Large intestine (tissue), 3 donors: ENCODE measurements at regions not wholly inside any gene's neighbourhood (a gene's known extent, or its start where the extent isn't known, plus 50 kb on each side); places are given as distances from the start of the nearest gene placed in this dataset.

Experiments
- DNase-seq, 2 donors: peaks; one replicate each; pipeline versions ENCODE4 v3.0.0 to v3.0.0-alpha.2; 2013
- H3K27ac ChIP-seq: one replicate; pipeline ENCODE4 v1.5.1; 2013; ENCODE audit warnings: low read length
- H3K27me3 ChIP-seq: 2 replicates; pipeline ENCODE4 v1.6.1; 2013; ENCODE audit warnings: low read length; ENCODE audit not compliant: control insufficient read depth, insufficient read depth
- H3K36me3 ChIP-seq: 2 replicates; pipeline ENCODE4 v1.6.1; 2013; ENCODE audit warnings: low read length; ENCODE audit not compliant: control insufficient read depth, insufficient read depth
- H3K4me1 ChIP-seq: one replicate; pipeline ENCODE4 v1.6.1; 2013; ENCODE audit warnings: low read length; ENCODE audit not compliant: control insufficient read depth, insufficient read depth
- H3K4me3 ChIP-seq: one replicate; pipeline ENCODE4 v1.5.1; 2013; ENCODE audit warnings: low read length
- H3K9me3 ChIP-seq: one replicate; pipeline ENCODE4 v1.6.1; 2013; ENCODE audit warnings: mild to moderate bottlenecking, low read depth, low read length, moderate library complexity; ENCODE audit not compliant: control insufficient read depth
- WGBS: methylation state at CpG from one replicate; pipeline ENCODE4 v1.1.5; 2013; ENCODE audit warnings: low lambda C conversion rate; ENCODE audit not compliant: insufficient coverage; 5-methylcytosine and 5-hydroxymethylcytosine counted together

- DNase-seq, result no peak
- H3K27ac ChIP-seq, result no peak overlapping the region
- no peak overlapping the region for H3K4me3 ChIP-seq
- 56% methylated on average over 1 of the region's 1 CpG for WGBS
- no peaks in the 10 kb centered on the region for H3K36me3 ChIP-seq
- no peaks in the 10 kb centered on the region for H3K4me1 ChIP-seq
- no peaks in the 10 kb centered on the region for H3K9me3 ChIP-seq
- no peaks in the 10 kb centered on the region for H3K27me3 ChIP-seq
Observed at GRCh38 chr3:148367756-148368155, 329.9 kb upstream of the AGTR1 start.

DNA sequence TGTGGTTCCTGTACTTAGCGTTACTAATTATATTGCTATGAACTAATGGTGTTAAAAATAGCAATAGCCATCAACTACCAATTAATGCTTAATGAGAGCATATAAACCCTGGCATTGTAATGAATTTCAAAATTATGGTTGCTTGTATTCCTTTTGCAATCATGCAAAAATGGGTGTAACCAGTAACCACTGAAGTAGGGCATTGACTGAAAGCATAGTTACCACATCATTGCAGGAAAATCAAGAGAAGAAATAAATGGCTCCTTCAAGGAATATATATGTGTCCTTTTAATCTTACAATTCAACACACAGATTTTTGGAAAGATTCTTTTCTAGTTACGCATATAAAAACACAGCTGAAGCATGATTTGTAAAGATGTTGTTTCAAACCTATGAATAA lies 328.3 kb upstream of the AGTR1 start:
- Histone ChIP-seq H3K27ac (no peak overlapping the region), H3K27me3 (no peaks in the 10 kb centered on the region), H3K4me3 (no peak overlapping the region), H3K9me3 (no peaks in the 10 kb centered on the region), H3K36me3 (no peaks in the 10 kb centered on the region), H3K4me1 (no peaks in the 10 kb centered on the region)
- DNase-seq, result no peak
- WGBS, result 100% methylated on average over 1 of the region's 2 CpGs

DNA sequence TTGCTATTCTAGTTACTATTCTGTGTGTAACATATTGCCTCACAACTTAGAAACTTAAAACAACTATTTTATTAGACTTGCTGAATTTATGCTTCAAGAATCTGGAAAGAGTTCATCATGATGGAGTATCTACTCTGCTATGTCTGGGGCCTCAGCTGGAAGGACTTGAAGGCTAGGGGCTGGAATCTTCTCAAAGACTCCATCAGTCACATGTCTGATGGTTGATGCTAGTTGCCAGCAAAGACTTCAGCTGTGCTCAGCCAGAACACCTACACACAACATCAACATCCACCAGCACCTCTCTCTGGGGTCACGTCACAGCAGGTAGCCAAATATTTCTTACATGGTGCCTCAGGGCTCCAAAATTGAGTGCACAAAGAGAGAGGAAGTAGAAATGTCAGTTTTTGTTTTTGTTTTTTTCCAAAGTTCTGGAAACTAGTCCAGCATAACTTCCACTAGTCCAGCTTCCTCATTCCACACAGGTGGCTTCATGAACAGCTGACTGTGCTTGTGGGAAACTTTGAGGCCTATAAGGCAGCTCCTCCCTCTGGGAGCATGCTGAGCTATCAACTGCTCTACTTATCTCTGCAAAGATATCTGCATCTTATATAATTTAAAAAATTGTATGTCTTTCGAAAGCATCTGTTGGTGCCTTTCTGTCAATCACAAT lies 325.4 kb upstream of the AGTR1 start:
- peak; percentile 28 to 37 for DNase-seq
- H3K36me3 ChIP-seq, result no peaks in the 10 kb centered on the region
- no peaks in the 10 kb centered on the region for H3K27me3 ChIP-seq
- no CpG with 5 or more reads among the region's 2 CpGs for WGBS
- H3K27ac ChIP-seq, result peak overlapping the region; percentile 30
- no peaks in the 10 kb centered on the region for H3K9me3 ChIP-seq
- no peak overlapping the region for H3K4me3 ChIP-seq
- no peaks in the 10 kb centered on the region for H3K4me1 ChIP-seq

DNA sequence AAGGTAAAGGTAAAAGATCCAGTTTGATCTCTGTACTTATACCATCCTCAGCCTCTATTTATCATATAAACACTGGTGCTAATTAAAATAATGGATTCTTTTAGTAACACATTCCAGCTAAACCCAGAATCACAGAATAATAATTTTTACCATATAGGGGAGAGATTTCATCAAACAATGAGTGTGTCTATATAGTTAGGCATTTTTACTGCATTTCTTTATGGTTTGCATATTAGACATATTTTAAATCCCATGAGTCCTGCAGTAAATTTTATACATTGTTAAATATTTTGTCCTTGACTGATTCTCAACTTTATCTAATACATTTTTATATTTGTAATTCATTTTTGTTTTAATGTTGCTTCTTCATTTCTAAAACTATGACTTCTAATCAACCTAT lies 323.7 kb upstream of the AGTR1 start:
- DNase-seq, result no peak
- Histone ChIP-seq H3K36me3 (no peaks in the 10 kb centered on the region), H3K9me3 (no peaks in the 10 kb centered on the region), H3K4me3 (no peak overlapping the region), H3K27ac (no peak overlapping the region), H3K4me1 (no peaks in the 10 kb centered on the region), H3K27me3 (no peaks in the 10 kb centered on the region)

DNA sequence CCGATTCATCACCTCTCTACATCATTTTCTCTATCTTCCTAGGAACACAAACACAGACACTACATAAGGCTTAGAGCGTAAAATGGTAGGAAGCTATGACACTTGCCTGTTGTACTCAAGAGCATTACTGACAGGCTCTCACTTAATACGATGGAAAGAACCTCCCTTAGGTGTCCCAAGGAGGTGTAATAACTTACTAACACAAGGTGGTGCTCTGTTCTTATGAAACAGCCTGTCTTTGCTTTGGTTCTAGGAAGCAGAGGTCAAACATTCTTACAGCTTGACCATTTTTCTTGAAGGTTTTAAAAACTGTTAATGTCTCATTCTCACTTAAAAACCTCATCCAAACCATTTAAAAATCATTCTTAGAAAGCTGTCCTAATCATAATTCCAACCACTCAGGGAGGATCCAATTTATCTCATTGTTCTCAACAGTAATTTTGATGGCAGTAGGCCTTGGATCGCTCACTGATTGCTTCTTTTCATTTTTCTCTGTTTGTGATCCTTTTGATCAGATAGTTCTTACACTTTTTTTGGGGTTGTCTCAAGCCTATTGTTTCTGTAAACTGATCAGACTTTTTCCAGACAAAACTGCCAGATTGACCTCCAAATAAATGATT lies 317.8 kb upstream of the AGTR1 start:
- no peaks in the 10 kb centered on the region for H3K27me3 ChIP-seq
- no peak overlapping the region for H3K4me3 ChIP-seq
- no peak overlapping the region for H3K27ac ChIP-seq
- H3K4me1 ChIP-seq, result no peaks in the 10 kb centered on the region
- WGBS, result 60% methylated on average over 2 of the region's 4 CpGs
- H3K9me3 ChIP-seq, result no peaks in the 10 kb centered on the region
- no peaks in the 10 kb centered on the region for H3K36me3 ChIP-seq
- DNase-seq, result peak; percentile 31 to 55

GRCh38 chr3:148381051-148381450 lies 316.7 kb upstream of the AGTR1 start:
- no peak overlapping the region for H3K27ac ChIP-seq
- H3K4me3 ChIP-seq, result no peak overlapping the region
- H3K4me1 ChIP-seq, result no peaks in the 10 kb centered on the region
- WGBS, result 100% methylated on average over 2 of the region's 6 CpGs
- H3K9me3 ChIP-seq, result no peaks in the 10 kb centered on the region
- DNase-seq, result no peak
- no peaks in the 10 kb centered on the region for H3K27me3 ChIP-seq
- no peaks in the 10 kb centered on the region for H3K36me3 ChIP-seq

DNA sequence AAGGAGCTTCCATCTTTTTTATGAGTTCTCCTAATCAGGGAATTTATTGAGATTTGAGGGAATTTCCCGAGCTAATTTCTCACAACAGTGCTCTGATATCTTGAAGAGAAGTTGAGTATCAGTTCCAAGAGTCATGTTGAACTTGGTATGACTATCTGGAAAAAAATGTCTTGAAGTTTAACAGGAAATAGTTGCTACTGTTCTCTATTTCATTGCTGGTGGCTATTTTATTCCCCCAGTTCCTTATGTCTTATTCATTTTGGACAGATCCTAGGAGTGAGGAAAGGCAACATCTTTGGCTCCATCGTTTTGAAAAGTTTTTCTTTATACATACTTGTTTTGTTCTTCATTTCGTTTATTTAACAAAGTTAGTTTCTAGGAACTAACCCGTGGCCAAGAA lies 307.8 kb upstream of the AGTR1 start:
- Histone ChIP-seq H3K4me1 (no peaks in the 10 kb centered on the region), H3K27ac (no peak overlapping the region), H3K36me3 (no peaks in the 10 kb centered on the region), H3K27me3 (no peaks in the 10 kb centered on the region), H3K9me3 (no peaks in the 10 kb centered on the region), H3K4me3 (no peak overlapping the region)
- DNase-seq, result no peak
- WGBS, result no CpG with 5 or more reads among the region's 4 CpGs

GRCh38 chr3:148395821-148396220 lies 301.9 kb upstream of the AGTR1 start:
- Histone ChIP-seq H3K9me3 (no peaks in the 10 kb centered on the region), H3K4me1 (no peaks in the 10 kb centered on the region), H3K27me3 (no peaks in the 10 kb centered on the region), H3K4me3 (no peak overlapping the region), H3K27ac (no peak overlapping the region), H3K36me3 (no peaks in the 10 kb centered on the region)
- DNase-seq, result no peak

DNA sequence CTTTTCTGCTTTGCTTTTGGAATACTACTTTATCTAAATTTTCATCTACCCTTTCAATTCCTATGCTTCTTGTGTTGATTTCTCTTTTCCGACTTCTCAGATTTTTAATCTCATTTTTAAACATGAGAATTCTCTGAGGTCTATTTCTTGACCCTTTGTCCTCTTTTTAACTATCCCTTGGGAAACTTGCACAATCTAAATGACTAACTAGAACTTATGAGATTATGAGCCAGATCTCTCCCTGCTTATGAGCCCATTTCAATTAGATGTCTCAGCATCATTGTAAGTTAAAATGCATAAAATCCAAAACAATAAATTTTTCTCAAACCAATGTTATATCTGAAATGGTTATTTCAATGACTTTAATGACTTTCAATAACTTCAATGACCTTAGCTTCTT lies 296.9 kb upstream of the AGTR1 start:
- H3K36me3 ChIP-seq, result no peaks in the 10 kb centered on the region
- no peak overlapping the region for H3K27ac ChIP-seq
- no peaks in the 10 kb centered on the region for H3K9me3 ChIP-seq
- DNase-seq, result no peak
- no peaks in the 10 kb centered on the region for H3K27me3 ChIP-seq
- H3K4me1 ChIP-seq, result no peaks in the 10 kb centered on the region
- 100% methylated on average over 1 of the region's 1 CpG for WGBS
- H3K4me3 ChIP-seq, result no peak overlapping the region

DNA sequence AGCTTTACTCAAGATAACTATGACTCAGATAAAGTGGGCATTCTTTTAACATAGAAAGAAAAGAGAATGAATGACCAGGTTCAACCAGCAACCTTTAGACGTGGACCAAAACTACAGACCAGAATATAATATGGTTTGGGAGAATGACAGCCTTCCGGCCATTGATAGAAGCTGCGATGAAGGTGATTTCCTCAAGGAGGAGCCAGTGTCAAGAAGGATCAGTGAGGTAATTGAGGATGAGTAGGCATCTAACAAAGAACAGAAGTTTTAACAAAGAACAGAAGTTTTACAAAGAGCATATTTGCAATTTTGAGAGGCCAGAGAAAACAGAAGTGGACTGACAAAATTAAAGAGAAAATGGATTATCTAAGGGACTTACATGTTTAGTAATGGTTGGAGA lies 289.0 kb upstream of the AGTR1 start:
- WGBS, result no CpG with 5 or more reads among the region's 3 CpGs
- Histone ChIP-seq H3K27ac (no peak overlapping the region), H3K36me3 (no peaks in the 10 kb centered on the region), H3K4me1 (no peaks in the 10 kb centered on the region), H3K9me3 (peaks cover 5% of the 10 kb centered on the region), H3K4me3 (no peak overlapping the region), H3K27me3 (no peaks in the 10 kb centered on the region)
- no peak for DNase-seq

DNA sequence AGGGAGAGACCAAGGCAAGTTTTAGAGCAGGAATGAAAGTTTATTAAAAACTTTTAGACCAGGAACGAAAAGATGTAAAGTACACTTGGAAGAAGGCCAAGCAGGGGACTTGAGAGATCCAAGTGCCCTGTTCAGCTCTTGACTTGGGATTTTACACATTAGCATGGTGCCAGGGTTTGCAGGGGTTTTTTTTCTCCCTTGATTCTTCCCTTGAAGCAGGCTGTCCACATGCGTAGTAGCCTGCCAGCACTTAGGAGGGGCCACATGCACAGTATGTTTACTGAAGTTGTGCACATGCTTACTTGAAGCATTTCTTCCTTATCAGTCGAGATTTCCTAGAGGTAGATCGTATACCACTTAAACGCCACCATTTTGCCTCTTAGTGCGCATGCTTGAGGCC lies 277.5 kb upstream of the AGTR1 start:
- Histone ChIP-seq H3K4me3 (no peak overlapping the region), H3K27ac (no peak overlapping the region), H3K36me3 (no peaks in the 10 kb centered on the region), H3K27me3 (no peaks in the 10 kb centered on the region), H3K9me3 (no peaks in the 10 kb centered on the region), H3K4me1 (no peaks in the 10 kb centered on the region)
- no CpG with 5 or more reads among the region's 6 CpGs for WGBS
- DNase-seq, result no peak
